Nephron (organoid): ENCODE measurements at regions not wholly inside any gene's neighbourhood (a gene's known extent, or its start where the extent isn't known, plus 50 kb on each side); places are given as distances from the start of the nearest gene placed in this dataset.
A peak's percentile ranks its signal among the peaks of the same experiment; 100 is the strongest.

Experiments used
- H3K27ac Mint-ChIP-seq, 3 experiments: 2 replicates each; pipeline ENCODE4 v1.8.0; 2020; ENCODE audit warnings: mixed read lengths in 3 of 3, mild to moderate bottlenecking in 2 of 3, moderate library complexity in 1 of 3
- H3K27me3 Mint-ChIP-seq: 2 replicates; pipeline ENCODE4 v1.8.0; 2021; ENCODE audit warnings: low read depth, mild to moderate bottlenecking, moderate library complexity, mixed read lengths
- H3K36me3 Mint-ChIP-seq: 2 replicates; pipeline ENCODE4 v1.8.0; 2020; ENCODE audit warnings: low read depth, mixed read lengths
- H3K4me1 Mint-ChIP-seq: 2 replicates; pipeline ENCODE4 v1.8.0; 2020; ENCODE audit warnings: mixed read lengths
- H3K4me3 Mint-ChIP-seq, 3 experiments: 2 replicates each; pipeline ENCODE4 v1.8.0; 2020; ENCODE audit warnings: mild to moderate bottlenecking in 3 of 3, mixed read lengths in 3 of 3, moderate library complexity in 2 of 3
- H3K9me3 Mint-ChIP-seq: 2 replicates; pipeline ENCODE4 v1.8.0; 2020; ENCODE audit warnings: mixed read lengths
- CTCF ChIP-seq, 3 experiments: fragments of 200-600 bp; sonication (generic); IDR thresholded peaks; one replicate each; pipeline ENCODE4 v1.5.0; 2021; ENCODE audit warnings: antibody characterized with exemption in 3 of 3; ENCODE audit not compliant: unreplicated experiment in 3 of 3

- H3K27me3 Mint-ChIP-seq: peaks cover 4% of the 10 kb centered on the region
- TF ChIP-seq CTCF (IDR thresholded peaks at IDR 0.05; ENCODE audit: unreplicated experiment in 3 of 3): no peak
- H3K4me3 Mint-ChIP-seq: peak overlapping the region; percentile 87 to 90 (median 88)
- H3K4me1 Mint-ChIP-seq: peaks cover 47% of the 10 kb centered on the region
- H3K27ac Mint-ChIP-seq: peak overlapping the region; percentile 43 to 79 (median 70)
- H3K36me3 Mint-ChIP-seq: no peaks in the 10 kb centered on the region
- H3K9me3 Mint-ChIP-seq: no peaks in the 10 kb centered on the region
Measured at GRCh38 chr14:34059925-34060650, 109.2 kb upstream of the EGLN3 start.

- Mint-ChIP-seq H3K4me3 (peak overlapping the region; percentile 77 to 86 (median 82)), H3K9me3 (no peaks in the 10 kb centered on the region), H3K36me3 (no peaks in the 10 kb centered on the region), H3K4me1 (peaks cover 48% of the 10 kb centered on the region), H3K27ac (peak overlapping the region; percentile 20 to 70 (median 59)), H3K27me3 (peaks cover 4% of the 10 kb centered on the region)
- no peak for TF ChIP-seq CTCF (IDR thresholded peaks at IDR 0.05; ENCODE audit: unreplicated experiment in 3 of 3)
Measured at GRCh38 chr14:34059037-34059924, 108.4 kb upstream of the EGLN3 start.

- peaks cover 4% of the 10 kb centered on the region for H3K27me3 Mint-ChIP-seq
- H3K9me3 Mint-ChIP-seq: no peaks in the 10 kb centered on the region
- no peaks in the 10 kb centered on the region for H3K36me3 Mint-ChIP-seq
- no peak for TF ChIP-seq CTCF (IDR thresholded peaks at IDR 0.05; ENCODE audit: unreplicated experiment in 3 of 3)
- peaks cover 49% of the 10 kb centered on the region for H3K4me1 Mint-ChIP-seq
- no peak overlapping the region for H3K4me3 Mint-ChIP-seq
- H3K27ac Mint-ChIP-seq: no peak overlapping the region
Measured at GRCh38 chr14:34058510-34058909, 107.6 kb upstream of the EGLN3 start.

GRCh38 chr14:34056046-34056445 lies 105.2 kb upstream of the EGLN3 start:
- no peak for TF ChIP-seq CTCF (IDR thresholded peaks at IDR 0.05; ENCODE audit: unreplicated experiment in 3 of 3)

GRCh38 chr14:34055157-34055950 lies 104.5 kb upstream of the EGLN3 start:
- H3K4me1 Mint-ChIP-seq: peaks cover 60% of the 10 kb centered on the region
- peaks cover 4% of the 10 kb centered on the region for H3K27me3 Mint-ChIP-seq
- H3K27ac Mint-ChIP-seq: peak overlapping the region in 2 of 3 experiments; percentile 42 to 60
- H3K36me3 Mint-ChIP-seq: no peaks in the 10 kb centered on the region
- no peaks in the 10 kb centered on the region for H3K9me3 Mint-ChIP-seq
- TF ChIP-seq CTCF (IDR thresholded peaks at IDR 0.05; ENCODE audit: unreplicated experiment in 3 of 3): no peak
- H3K4me3 Mint-ChIP-seq: no peak overlapping the region

More at GRCh38 chr14:34056046-34056445, 105.2 kb upstream of the EGLN3 start:
- no peaks in the 10 kb centered on the region for H3K9me3 Mint-ChIP-seq
- H3K36me3 Mint-ChIP-seq: no peaks in the 10 kb centered on the region
- peaks cover 4% of the 10 kb centered on the region for H3K27me3 Mint-ChIP-seq
- peaks cover 57% of the 10 kb centered on the region for H3K4me1 Mint-ChIP-seq
- no peak overlapping the region for H3K4me3 Mint-ChIP-seq
- no peak overlapping the region for H3K27ac Mint-ChIP-seq
